ENCODE measurements at regions not wholly inside any gene's neighbourhood (a gene's known extent, or its start where the extent isn't known, plus 50 kb on each side); places are given as distances from the start of the nearest gene placed in this dataset.

DNA sequence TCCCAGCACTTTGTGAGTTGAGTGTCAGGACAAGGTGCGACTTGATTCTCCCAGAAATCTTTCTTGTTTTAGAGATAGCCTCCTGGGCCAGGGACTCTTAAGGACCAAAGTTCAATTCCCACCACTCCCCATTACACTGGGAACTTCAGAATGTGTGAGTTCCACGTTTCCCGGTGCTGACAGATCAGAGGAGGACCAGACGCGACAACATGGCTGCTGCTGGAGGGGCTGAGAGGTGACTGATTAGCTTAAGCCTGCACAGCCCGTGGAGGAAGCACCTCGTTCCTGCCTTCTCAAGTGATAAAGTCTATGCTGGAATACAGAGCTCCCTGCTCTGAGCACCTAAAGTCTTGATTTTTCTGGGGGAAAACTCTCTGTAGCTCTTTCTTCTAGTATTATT is 175.2 kb upstream of the FERMT1 start:
- FAIRE-seq, result no peak

GRCh38 chr20:6295867-6296256 is 173.0 kb upstream of the FERMT1 start:
- Histone ChIP-seq H3K9me3 (ENCODE audit: control insufficient read depth in 2 of 3, insufficient read depth in 1 of 3, low read length in 3 of 3) (no peaks in the 10 kb centered on the region), H3K9ac (ENCODE audit: low read length in 3 of 3) (no peak overlapping the region), H3K36me3 (ENCODE audit: control insufficient read depth in 2 of 3, insufficient read depth in 3 of 3, low read length in 3 of 3) (no peaks in the 10 kb centered on the region), H3K27me3 (ENCODE audit: control insufficient read depth, insufficient read depth, low read length) (no peaks in the 10 kb centered on the region), H3K4me3 (ENCODE audit: low read length in 3 of 3) (no peak overlapping the region), H3K4me1 (ENCODE audit: control insufficient read depth in 2 of 3, insufficient read depth in 2 of 3, low read depth in 1 of 3, low read length in 3 of 3) (no peaks in the 10 kb centered on the region), H3K27ac (ENCODE audit: low read depth in 2 of 2, low read length in 2 of 2) (no peak overlapping the region)
- TF ChIP-seq, protein P1, sequence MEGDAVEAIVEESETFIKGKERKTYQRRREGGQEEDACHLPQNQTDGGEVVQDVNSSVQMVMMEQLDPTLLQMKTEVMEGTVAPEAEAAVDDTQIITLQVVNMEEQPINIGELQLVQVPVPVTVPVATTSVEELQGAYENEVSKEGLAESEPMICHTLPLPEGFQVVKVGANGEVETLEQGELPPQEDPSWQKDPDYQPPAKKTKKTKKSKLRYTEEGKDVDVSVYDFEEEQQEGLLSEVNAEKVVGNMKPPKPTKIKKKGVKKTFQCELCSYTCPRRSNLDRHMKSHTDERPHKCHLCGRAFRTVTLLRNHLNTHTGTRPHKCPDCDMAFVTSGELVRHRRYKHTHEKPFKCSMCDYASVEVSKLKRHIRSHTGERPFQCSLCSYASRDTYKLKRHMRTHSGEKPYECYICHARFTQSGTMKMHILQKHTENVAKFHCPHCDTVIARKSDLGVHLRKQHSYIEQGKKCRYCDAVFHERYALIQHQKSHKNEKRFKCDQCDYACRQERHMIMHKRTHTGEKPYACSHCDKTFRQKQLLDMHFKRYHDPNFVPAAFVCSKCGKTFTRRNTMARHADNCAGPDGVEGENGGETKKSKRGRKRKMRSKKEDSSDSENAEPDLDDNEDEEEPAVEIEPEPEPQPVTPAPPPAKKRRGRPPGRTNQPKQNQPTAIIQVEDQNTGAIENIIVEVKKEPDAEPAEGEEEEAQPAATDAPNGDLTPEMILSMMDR (IDR thresholded peaks at IDR 0.05; ENCODE audit: borderline replicate concordance, extremely low read depth, insufficient read depth), result no peak
- intact Hi-C loops (cut with DNase I), result no loop called here
- FAIRE-seq (no peak), DNase-seq (no peak)

More for the DNA sequence above, 175.2 kb upstream of the FERMT1 start:
- Histone ChIP-seq H3K9ac (ENCODE audit: low read length in 3 of 3) (no peak overlapping the region), H3K27ac (ENCODE audit: low read depth in 2 of 2, low read length in 2 of 2) (no peak overlapping the region), H3K36me3 (ENCODE audit: control insufficient read depth in 2 of 3, insufficient read depth in 3 of 3, low read length in 3 of 3) (no peaks in the 10 kb centered on the region), H3K9me3 (ENCODE audit: control insufficient read depth in 2 of 3, insufficient read depth in 1 of 3, low read length in 3 of 3) (peaks cover 0 to 2% (median 0%) of the 10 kb centered on the region in 3 donors), H3K4me1 (ENCODE audit: control insufficient read depth in 2 of 3, insufficient read depth in 2 of 3, low read depth in 1 of 3, low read length in 3 of 3) (no peaks in the 10 kb centered on the region), H3K4me3 (ENCODE audit: low read length in 3 of 3) (no peak overlapping the region), H3K27me3 (ENCODE audit: control insufficient read depth, insufficient read depth, low read length) (no peaks in the 10 kb centered on the region)
- no peak for DNase-seq
- TF ChIP-seq, protein P1 (IDR thresholded peaks at IDR 0.05; ENCODE audit: borderline replicate concordance, extremely low read depth, insufficient read depth), result no peak
- intact Hi-C loops (cut with DNase I), result no loop called here

DNA sequence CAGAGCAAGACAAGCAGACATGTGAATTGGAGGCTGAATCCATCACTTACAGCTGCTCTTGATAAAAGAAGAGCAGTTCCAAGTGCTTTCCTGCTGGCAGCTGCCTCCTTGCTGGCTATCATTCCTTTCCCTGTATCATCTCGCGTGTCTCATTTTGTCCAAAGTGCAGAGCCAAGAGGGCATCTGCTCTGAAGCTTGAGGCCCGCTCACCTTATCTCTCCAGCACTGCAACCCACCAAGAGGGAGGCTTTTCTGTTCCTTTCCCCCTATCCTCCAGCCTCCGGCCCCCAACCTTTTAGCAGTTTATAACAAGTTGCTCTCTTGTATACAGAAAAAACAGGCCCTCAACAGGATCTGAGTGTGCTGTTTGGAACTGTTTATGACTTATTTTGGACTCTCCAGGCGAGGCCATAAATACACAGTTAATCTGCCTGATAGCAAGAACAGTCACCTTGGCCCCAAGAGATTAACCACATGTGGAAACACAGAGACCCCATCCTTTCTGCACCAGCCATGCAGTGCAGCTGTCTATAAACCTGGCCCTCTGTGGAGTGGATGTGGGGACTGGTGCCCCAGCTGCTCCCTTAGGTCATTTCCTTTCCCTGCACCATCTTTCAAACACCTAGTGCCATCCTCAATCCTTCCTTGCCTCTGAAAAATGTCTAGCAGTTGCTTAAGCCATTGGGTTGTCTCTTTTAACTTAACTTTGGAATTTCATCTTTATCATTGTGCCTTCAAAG is 172.5 kb upstream of the FERMT1 start:
- H3K27me3 ChIP-seq (ENCODE audit: control insufficient read depth, insufficient read depth, low read length), result no peaks in the 10 kb centered on the region
- no peak overlapping the region for H3K4me3 ChIP-seq (ENCODE audit: low read length in 3 of 3)
- H3K36me3 ChIP-seq (ENCODE audit: control insufficient read depth in 2 of 3, insufficient read depth in 3 of 3, low read length in 3 of 3), result no peaks in the 10 kb centered on the region
- no peak overlapping the region for H3K9ac ChIP-seq (ENCODE audit: low read length in 3 of 3)
- FAIRE-seq (no peak), DNase-seq (no peak)
- H3K9me3 ChIP-seq (ENCODE audit: control insufficient read depth in 2 of 3, insufficient read depth in 1 of 3, low read length in 3 of 3), result no peaks in the 10 kb centered on the region
- TF ChIP-seq, protein P1 (IDR thresholded peaks at IDR 0.05; ENCODE audit: borderline replicate concordance, extremely low read depth, insufficient read depth), result no peak
- intact Hi-C loops (cut with DNase I), result no loop called here
- H3K27ac ChIP-seq (ENCODE audit: low read depth in 2 of 2, low read length in 2 of 2), result no peak overlapping the region
- H3K4me1 ChIP-seq (ENCODE audit: control insufficient read depth in 2 of 3, insufficient read depth in 2 of 3, low read depth in 1 of 3, low read length in 3 of 3), result no peaks in the 10 kb centered on the region
